Spleen (tissue), 7 donors: ENCODE measurements at regions not wholly inside any gene's neighbourhood (a gene's known extent, or its start where the extent isn't known, plus 50 kb on each side); places are given as distances from the start of the nearest gene placed in this dataset.

ENCODE experiments used
- CTCF ChIP-seq, 11 experiments: fragments of 200-600 bp in 7 of 11; fragments of 450-650 bp in 4 of 11; sonication (generic) in 4 of 11; IDR thresholded peaks in 8 of 11; conservative IDR thresholded peaks in 3 of 11; 1 replicate in 7 of 11; 2 replicates in 4 of 11; pipeline versions ENCODE4 v1.4.0 to v1.8.0; 2016 to 2021; ENCODE audit warnings: antibody characterized with exemption in 11 of 11, inconsistent platforms in 4 of 11, mild to moderate bottlenecking in 1 of 11
- POLR2A ChIP-seq, 3 donors: fragments of 450-650 bp; IDR thresholded peaks; one replicate each; pipeline ENCODE4 v1.5.1; 2017; ENCODE audit warnings: antibody characterized with exemption in 3 of 3, mild to moderate bottlenecking in 1 of 3
- POLR2AphosphoS5 ChIP-seq, 3 donors: sonication (generic); formaldehyde crosslinking; IDR thresholded peaks; one replicate each; pipeline ENCODE4 v1.5.1; 2017; ENCODE audit warnings: antibody characterized with exemption in 3 of 3
- donor health status: DM: no; HTN: no; CAD: no; lungs with moderate emphysema.
- donor health status: DM: no; HTN: no; CAD: no.
- donor health status: DM: no; HTN: no; CAD: no.

GRCh38 chr7:42673951-42674350 is 237.9 kb downstream of the C7orf25 start:
- TF ChIP-seq CTCF (IDR thresholded peaks at IDR 0.05 in 8 of 11, conservative IDR thresholded peaks at IDR 0.05 in 3 of 11): no peak
- TF ChIP-seq POLR2AphosphoS5 (IDR thresholded peaks at IDR 0.05): no peak
- no peak for TF ChIP-seq POLR2A (IDR thresholded peaks at IDR 0.05)
